ENCODE measurements at regions not wholly inside any gene's neighbourhood (a gene's known extent, or its start where the extent isn't known, plus 50 kb on each side); places are given as distances from the start of the nearest gene placed in this dataset.

- DNase-seq (ENCODE audit: low read depth in 4 of 4, low spot score in 3 of 4): no peak
Observed at GRCh38 chr6:1068068-1068467, 243.8 kb upstream of the FOXQ1 start.

- no peak for DNase-seq (ENCODE audit: low read depth in 4 of 4, low spot score in 3 of 4)
Observed at GRCh38 chr6:1067346-1067745, 244.6 kb upstream of the FOXQ1 start.

- DNase-seq (ENCODE audit: low read depth in 4 of 4, low spot score in 3 of 4): no peak
Observed at GRCh38 chr6:1066449-1067090, 245.3 kb upstream of the FOXQ1 start.

GRCh38 chr6:1065986-1066385 is 245.9 kb upstream of the FOXQ1 start:
- DNase-seq (ENCODE audit: low read depth in 4 of 4, low spot score in 3 of 4): no peak

- no peak for DNase-seq (ENCODE audit: low read depth in 4 of 4, low spot score in 3 of 4)
Observed at GRCh38 chr6:1063671-1064355, 248.1 kb upstream of the FOXQ1 start.

GRCh38 chr6:1062786-1063545 is 248.9 kb upstream of the FOXQ1 start:
- no peak for DNase-seq (ENCODE audit: low read depth in 4 of 4, low spot score in 3 of 4)

GRCh38 chr6:1059596-1059995 is 252.3 kb upstream of the FOXQ1 start:
- no peak for DNase-seq (ENCODE audit: low read depth in 4 of 4, low spot score in 3 of 4)

- DNase-seq (ENCODE audit: low read depth in 4 of 4, low spot score in 3 of 4): no peak
Observed at GRCh38 chr6:1057490-1058135, 254.3 kb upstream of the FOXQ1 start.

GRCh38 chr6:1055015-1055921 is 256.6 kb upstream of the FOXQ1 start:
- DNase-seq (ENCODE audit: low read depth in 4 of 4, low spot score in 3 of 4): no peak

GRCh38 chr6:1054653-1055014 is 257.3 kb upstream of the FOXQ1 start:
- no peak for DNase-seq (ENCODE audit: low read depth in 4 of 4, low spot score in 3 of 4)

- no peak for DNase-seq (ENCODE audit: low read depth in 4 of 4, low spot score in 3 of 4)
Observed at GRCh38 chr6:1053586-1053985, 258.3 kb upstream of the FOXQ1 start.

- DNase-seq (ENCODE audit: low read depth in 4 of 4, low spot score in 3 of 4): no peak
Observed at GRCh38 chr6:1052262-1052661, 259.6 kb upstream of the FOXQ1 start.

GRCh38 chr6:1049900-1050299 is 262.0 kb upstream of the FOXQ1 start:
- peak in 2 of 4 donors; percentile 24 to 37 for DNase-seq (ENCODE audit: low read depth in 4 of 4, low spot score in 3 of 4)

GRCh38 chr6:1049170-1049569 is 262.7 kb upstream of the FOXQ1 start:
- no peak for DNase-seq (ENCODE audit: low read depth in 4 of 4, low spot score in 3 of 4)

GRCh38 chr6:1047981-1048541 is 263.8 kb upstream of the FOXQ1 start:
- DNase-seq (ENCODE audit: low read depth in 4 of 4, low spot score in 3 of 4): peak in 1 of 4 donors; percentile 22

GRCh38 chr6:1045239-1045638 is 266.7 kb upstream of the FOXQ1 start:
- no peak for DNase-seq (ENCODE audit: low read depth in 4 of 4, low spot score in 3 of 4)

GRCh38 chr6:1044040-1044836 is 267.7 kb upstream of the FOXQ1 start:
- no peak for DNase-seq (ENCODE audit: low read depth in 4 of 4, low spot score in 3 of 4)

- no peak for DNase-seq (ENCODE audit: low read depth in 4 of 4, low spot score in 3 of 4)
Observed at GRCh38 chr6:1043458-1043836, 268.5 kb upstream of the FOXQ1 start.

Data from left renal pelvis (tissue), 4 donors.